ENCODE measurements at regions not wholly inside any gene's neighbourhood (a gene's known extent, or its start where the extent isn't known, plus 50 kb on each side); places are given as distances from the start of the nearest gene placed in this dataset.

- TF ChIP-seq GATA3 (IDR thresholded peaks at IDR 0.05; ENCODE audit: low read depth, low read length) (no peak), GATA2 (IDR thresholded peaks at IDR 0.05; ENCODE audit: low read depth, low read length) (no peak)
These were observed 237.3 kb downstream of the FOXD2 start for GRCh38 chr1:47675047-47675675.

GRCh38 chr1:47675721-47676120 lies 237.9 kb downstream of the FOXD2 start:
- TF ChIP-seq GATA3 (IDR thresholded peaks at IDR 0.05; ENCODE audit: low read depth, low read length) = no peak
- no peak for TF ChIP-seq GATA2 (IDR thresholded peaks at IDR 0.05; ENCODE audit: low read depth, low read length)

GRCh38 chr1:47676311-47677054 lies 238.6 kb downstream of the FOXD2 start:
- TF ChIP-seq GATA2 (IDR thresholded peaks at IDR 0.05; ENCODE audit: low read depth, low read length) = no peak
- no peak for TF ChIP-seq GATA3 (IDR thresholded peaks at IDR 0.05; ENCODE audit: low read depth, low read length)

GRCh38 chr1:47677241-47677940 lies 239.5 kb downstream of the FOXD2 start:
- TF ChIP-seq GATA2 (IDR thresholded peaks at IDR 0.05; ENCODE audit: low read depth, low read length) (no peak), GATA3 (IDR thresholded peaks at IDR 0.05; ENCODE audit: low read depth, low read length) (no peak)

GRCh38 chr1:47678464-47678980 lies 240.7 kb downstream of the FOXD2 start:
- TF ChIP-seq GATA2 (IDR thresholded peaks at IDR 0.05; ENCODE audit: low read depth, low read length) (no peak), GATA3 (IDR thresholded peaks at IDR 0.05; ENCODE audit: low read depth, low read length) (no peak)

GRCh38 chr1:47679301-47679791 lies 241.5 kb downstream of the FOXD2 start:
- TF ChIP-seq GATA2 (IDR thresholded peaks at IDR 0.05; ENCODE audit: low read depth, low read length) (no peak), GATA3 (IDR thresholded peaks at IDR 0.05; ENCODE audit: low read depth, low read length) (no peak)

GRCh38 chr1:47679826-47680225 lies 242.0 kb downstream of the FOXD2 start:
- TF ChIP-seq GATA3 (IDR thresholded peaks at IDR 0.05; ENCODE audit: low read depth, low read length) (no peak), GATA2 (IDR thresholded peaks at IDR 0.05; ENCODE audit: low read depth, low read length) (no peak)

- TF ChIP-seq GATA3 (IDR thresholded peaks at IDR 0.05; ENCODE audit: low read depth, low read length) (no peak), GATA2 (IDR thresholded peaks at IDR 0.05; ENCODE audit: low read depth, low read length) (no peak)
These were observed 243.1 kb downstream of the FOXD2 start for GRCh38 chr1:47680815-47681475.

GRCh38 chr1:47681735-47682134 lies 243.9 kb downstream of the FOXD2 start:
- TF ChIP-seq GATA3 (IDR thresholded peaks at IDR 0.05; ENCODE audit: low read depth, low read length) (no peak), GATA2 (IDR thresholded peaks at IDR 0.05; ENCODE audit: low read depth, low read length) (no peak)

GRCh38 chr1:47682198-47682597 lies 244.4 kb downstream of the FOXD2 start:
- TF ChIP-seq GATA2 (IDR thresholded peaks at IDR 0.05; ENCODE audit: low read depth, low read length) (no peak), GATA3 (IDR thresholded peaks at IDR 0.05; ENCODE audit: low read depth, low read length) (no peak)

- no peak for TF ChIP-seq GATA2 (IDR thresholded peaks at IDR 0.05; ENCODE audit: low read depth, low read length)
- no peak for TF ChIP-seq GATA3 (IDR thresholded peaks at IDR 0.05; ENCODE audit: low read depth, low read length)
These were observed 245.0 kb downstream of the FOXD2 start for GRCh38 chr1:47682786-47683350.

GRCh38 chr1:47683401-47683800 lies 245.6 kb downstream of the FOXD2 start:
- TF ChIP-seq GATA3 (IDR thresholded peaks at IDR 0.05; ENCODE audit: low read depth, low read length) (no peak), GATA2 (IDR thresholded peaks at IDR 0.05; ENCODE audit: low read depth, low read length) (no peak)

GRCh38 chr1:47684518-47684917 lies 246.7 kb downstream of the FOXD2 start:
- TF ChIP-seq GATA3 (IDR thresholded peaks at IDR 0.05; ENCODE audit: low read depth, low read length) (no peak), GATA2 (IDR thresholded peaks at IDR 0.05; ENCODE audit: low read depth, low read length) (no peak)

Measured in SH-SY5Y (cell line).